Peyer's patch (tissue), 4 donors: ENCODE measurements at regions not wholly inside any gene's neighbourhood (a gene's known extent, or its start where the extent isn't known, plus 50 kb on each side); places are given as distances from the start of the nearest gene placed in this dataset.

Experiments
- DNase-seq, 3 donors: peaks; one replicate each; pipeline ENCODE4 v3.0.0-alpha.2; 2017 to 2019
- H3K27ac ChIP-seq, 4 donors: fragments of 200-600 bp; sonication (generic); one replicate each; pipeline ENCODE4 v1.5.1; 2016 to 2019
- H3K27me3 ChIP-seq, 2 donors: fragments of 200-600 bp; sonication (generic); one replicate each; pipeline ENCODE4 v1.5.1; 2019
- H3K36me3 ChIP-seq, 3 donors: fragments of 200-600 bp; sonication (generic); one replicate each; pipeline ENCODE4 v1.5.1; 2016 to 2019
- H3K4me1 ChIP-seq, 4 donors: fragments of 200-600 bp; sonication (generic); one replicate each; pipeline ENCODE4 v1.5.1; 2016 to 2019
- H3K4me3 ChIP-seq, 4 donors: fragments of 200-600 bp; sonication (generic); 1 replicate in 3 of 4; 2 replicates in 1 of 4; pipeline ENCODE4 v1.5.1; 2016 to 2019; ENCODE audit warnings: mild to moderate bottlenecking in 1 of 4
- H3K9me3 ChIP-seq, 4 donors: fragments of 200-600 bp; sonication (generic); one replicate each; pipeline ENCODE4 v1.5.1; 2016 to 2019; ENCODE audit warnings: mild to moderate bottlenecking in 1 of 4
- POLR2A ChIP-seq, 2 donors: fragments of 450-650 bp; IDR thresholded peaks; one replicate each; pipeline ENCODE4 v1.5.1; 2017; ENCODE audit warnings: antibody characterized with exemption in 2 of 2, mild to moderate bottlenecking in 2 of 2, moderate library complexity in 2 of 2
- TF ChIP-seq, protein P1 (sequence below), 6 experiments: fragments of 450-650 bp in 4 of 6; fragments of 200-600 bp in 2 of 6; sonication (generic) in 1 of 6; IDR thresholded peaks; one replicate each; pipeline ENCODE4 v1.5.1; 2017 to 2019; ENCODE audit warnings: antibody characterized with exemption in 6 of 6, mild to moderate bottlenecking in 3 of 6, moderate library complexity in 1 of 6

DNA sequence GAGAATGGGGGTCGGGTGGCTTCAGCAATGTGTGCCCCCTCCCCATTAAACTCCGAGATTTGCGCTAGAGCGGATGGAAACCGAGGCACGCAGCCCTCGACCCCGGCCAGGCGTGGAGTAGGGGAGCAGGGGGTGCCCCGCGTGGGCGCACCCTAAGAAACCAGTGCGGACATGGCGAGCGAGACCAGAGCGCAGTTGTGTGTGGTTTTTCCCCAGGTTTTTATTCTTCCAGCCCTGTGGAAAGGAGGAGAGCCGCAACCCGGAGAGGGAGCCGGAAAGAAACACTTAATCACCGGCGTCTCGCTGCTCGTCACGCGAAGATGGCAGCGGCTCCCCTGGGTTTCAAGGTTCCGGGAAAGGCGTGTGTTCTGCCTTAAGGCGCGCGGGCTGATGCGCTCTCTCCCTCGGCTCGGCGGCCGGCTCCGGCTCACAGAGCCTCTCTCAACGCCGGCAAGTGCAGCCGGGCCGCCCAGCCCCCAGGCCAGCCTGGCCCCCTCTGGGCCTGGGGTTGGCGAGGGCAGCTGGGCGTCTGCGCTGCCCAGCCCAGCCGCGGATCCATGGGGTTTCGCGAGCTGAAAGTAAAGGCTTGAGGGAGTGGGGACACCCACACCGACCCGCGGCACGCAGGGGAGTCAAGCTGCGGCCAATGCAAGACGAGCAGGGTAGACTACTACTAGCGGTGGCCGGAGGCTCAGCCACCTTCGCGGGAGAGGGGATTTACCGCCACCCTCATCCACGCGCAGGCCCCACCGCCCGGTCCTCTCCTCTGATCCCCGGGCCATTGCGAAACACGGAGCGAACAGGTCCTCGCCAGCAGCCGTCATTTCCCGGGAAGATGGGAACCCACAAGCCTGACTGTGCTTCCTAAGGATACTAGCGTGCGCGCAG is 74.0 kb upstream of the BCOR start:
- Histone ChIP-seq H3K27me3 (no peaks in the 10 kb centered on the region), H3K27ac (peak overlapping the region; percentile 91 to 100 (median 99)), H3K36me3 (no peaks in the 10 kb centered on the region), H3K9me3 (no peaks in the 10 kb centered on the region), H3K4me1 (peaks cover 0 to 34% (median 0%) of the 10 kb centered on the region in 4 donors), H3K4me3 (peak overlapping the region; percentile 43 to 56 (median 51))
- TF ChIP-seq, protein P1, sequence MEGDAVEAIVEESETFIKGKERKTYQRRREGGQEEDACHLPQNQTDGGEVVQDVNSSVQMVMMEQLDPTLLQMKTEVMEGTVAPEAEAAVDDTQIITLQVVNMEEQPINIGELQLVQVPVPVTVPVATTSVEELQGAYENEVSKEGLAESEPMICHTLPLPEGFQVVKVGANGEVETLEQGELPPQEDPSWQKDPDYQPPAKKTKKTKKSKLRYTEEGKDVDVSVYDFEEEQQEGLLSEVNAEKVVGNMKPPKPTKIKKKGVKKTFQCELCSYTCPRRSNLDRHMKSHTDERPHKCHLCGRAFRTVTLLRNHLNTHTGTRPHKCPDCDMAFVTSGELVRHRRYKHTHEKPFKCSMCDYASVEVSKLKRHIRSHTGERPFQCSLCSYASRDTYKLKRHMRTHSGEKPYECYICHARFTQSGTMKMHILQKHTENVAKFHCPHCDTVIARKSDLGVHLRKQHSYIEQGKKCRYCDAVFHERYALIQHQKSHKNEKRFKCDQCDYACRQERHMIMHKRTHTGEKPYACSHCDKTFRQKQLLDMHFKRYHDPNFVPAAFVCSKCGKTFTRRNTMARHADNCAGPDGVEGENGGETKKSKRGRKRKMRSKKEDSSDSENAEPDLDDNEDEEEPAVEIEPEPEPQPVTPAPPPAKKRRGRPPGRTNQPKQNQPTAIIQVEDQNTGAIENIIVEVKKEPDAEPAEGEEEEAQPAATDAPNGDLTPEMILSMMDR (IDR thresholded peaks at IDR 0.05) = no peak
- TF ChIP-seq POLR2A (IDR thresholded peaks at IDR 0.05) = no peak
- peak in 1 of 3 donors; percentile 56 for DNase-seq

DNA sequence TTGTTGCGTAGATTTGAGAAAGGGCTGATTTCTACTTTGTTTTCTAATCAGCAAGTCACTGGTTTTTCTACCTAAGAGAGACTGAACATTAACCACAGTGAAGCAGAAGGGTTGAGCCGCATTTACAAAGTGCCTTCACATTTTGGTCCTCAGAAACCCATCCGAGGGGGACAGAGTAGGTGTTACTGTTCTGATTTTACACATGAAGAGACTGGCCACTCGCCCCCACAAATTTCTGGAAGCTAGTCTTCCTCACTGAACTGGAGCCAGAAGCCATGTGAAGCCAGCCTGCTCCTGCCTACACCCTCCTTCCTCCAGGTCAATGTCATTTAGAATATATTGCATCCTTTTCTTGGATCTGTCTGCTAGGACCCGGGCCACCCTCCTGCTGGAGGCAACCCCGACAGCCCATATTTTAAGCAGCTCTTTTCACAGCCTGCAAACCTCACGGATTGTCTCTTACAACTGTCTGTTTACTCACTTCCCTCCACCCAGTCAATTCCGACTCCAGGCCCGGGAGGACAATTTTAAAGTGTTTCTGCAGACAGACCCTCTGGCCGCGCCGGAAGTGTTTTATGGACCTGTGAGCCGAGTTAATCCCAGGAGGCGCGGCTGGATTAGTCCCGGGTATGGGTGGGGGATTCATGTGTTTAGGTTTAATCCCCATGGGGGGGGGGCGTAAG is 73.2 kb upstream of the BCOR start:
- peak overlapping the region; percentile 43 to 56 (median 51) for H3K4me3 ChIP-seq
- peaks cover 0 to 37% (median 0%) of the 10 kb centered on the region in 4 donors for H3K4me1 ChIP-seq
- H3K27ac ChIP-seq = peak overlapping the region; percentile 91 to 100 (median 99)
- TF ChIP-seq, protein P1 (IDR thresholded peaks at IDR 0.05) = no peak
- no peak for TF ChIP-seq POLR2A (IDR thresholded peaks at IDR 0.05)
- H3K36me3 ChIP-seq = no peaks in the 10 kb centered on the region
- H3K9me3 ChIP-seq = no peaks in the 10 kb centered on the region
- no peaks in the 10 kb centered on the region for H3K27me3 ChIP-seq
- DNase-seq = peak in 1 of 3 donors; percentile 52

DNA sequence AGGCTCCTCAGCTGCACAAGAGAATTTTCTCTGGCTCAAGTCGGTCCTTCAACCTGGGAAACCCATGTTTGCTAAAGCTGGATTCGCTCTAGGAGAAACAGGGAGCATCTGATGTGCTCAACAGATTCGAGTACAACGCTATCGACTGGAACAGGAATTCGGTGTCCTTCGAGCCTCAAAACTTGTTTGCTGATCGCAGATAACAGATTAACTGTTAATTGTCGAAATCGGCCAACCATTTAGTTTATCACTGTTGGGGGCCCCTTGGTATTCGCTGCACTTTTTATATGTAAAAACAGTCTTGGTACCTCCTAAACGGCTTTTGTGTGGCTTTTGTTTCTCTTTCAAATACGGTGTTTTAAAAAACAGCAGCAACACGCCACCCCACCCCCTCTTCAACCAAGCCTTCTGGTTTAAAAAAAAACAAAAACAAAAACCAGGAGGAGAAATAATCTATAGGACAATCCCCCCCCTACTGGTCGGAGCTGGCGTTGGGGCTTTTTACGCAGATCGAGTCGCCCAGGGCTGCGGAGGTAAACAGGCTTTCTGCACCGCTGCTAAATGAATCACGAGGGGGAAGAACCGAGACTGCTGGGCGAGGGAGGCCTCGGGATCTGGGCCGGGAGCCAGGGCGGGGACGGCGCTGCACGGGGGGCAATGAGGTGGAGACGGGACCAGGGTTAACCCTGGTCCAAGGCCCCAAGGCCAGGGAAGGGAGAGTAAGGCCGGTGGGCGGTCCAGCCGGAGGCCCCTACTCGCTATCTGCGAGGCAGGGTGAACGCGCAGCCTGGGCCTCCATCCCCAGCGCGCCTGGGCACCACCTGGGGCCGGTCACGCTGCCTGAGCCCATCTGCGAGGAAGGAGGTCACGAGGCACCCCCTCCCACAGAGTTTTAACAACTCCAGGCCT is 71.7 kb upstream of the BCOR start:
- H3K4me1 ChIP-seq = peaks cover 0 to 37% (median 0%) of the 10 kb centered on the region in 4 donors
- H3K9me3 ChIP-seq = no peaks in the 10 kb centered on the region
- peak in 2 of 3 donors; percentile 88 to 93 for DNase-seq
- no peaks in the 10 kb centered on the region for H3K27me3 ChIP-seq
- TF ChIP-seq, protein P1 (IDR thresholded peaks at IDR 0.05) = peak; percentile 21 to 53 (median 46)
- TF ChIP-seq POLR2A (IDR thresholded peaks at IDR 0.05) = no peak
- H3K4me3 ChIP-seq = peak overlapping the region in 2 of 4 donors; percentile 2 to 12
- no peaks in the 10 kb centered on the region for H3K36me3 ChIP-seq
- H3K27ac ChIP-seq = peak overlapping the region; percentile 72 to 100 (median 95)

DNA sequence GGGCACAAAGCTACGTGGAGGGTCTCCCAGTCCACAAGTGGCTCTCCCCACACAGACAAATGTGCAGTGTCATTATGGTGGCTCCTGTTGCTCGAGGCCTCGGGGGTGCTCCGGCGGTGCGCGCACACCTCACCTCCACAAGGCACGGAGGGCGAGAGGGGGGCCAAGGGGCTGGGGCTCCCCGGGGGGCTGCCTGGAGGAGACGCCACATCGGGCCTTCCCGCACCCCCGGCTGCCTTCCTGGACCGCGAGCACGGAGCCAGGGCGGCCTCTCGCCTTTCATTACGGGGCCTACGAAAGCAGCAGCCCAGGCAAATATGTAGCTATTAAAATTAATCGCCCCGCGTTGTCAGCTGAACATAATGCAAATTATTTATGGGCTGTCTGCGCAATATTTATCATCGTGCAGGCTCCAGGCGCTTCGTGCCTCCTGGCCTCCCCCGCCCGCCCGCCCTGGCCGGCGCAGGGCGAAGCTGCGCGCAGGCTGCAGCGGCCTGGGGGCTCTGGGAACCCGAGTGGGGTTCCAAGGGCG is 70.8 kb upstream of the BCOR start:
- no peaks in the 10 kb centered on the region for H3K36me3 ChIP-seq
- DNase-seq = peak in 1 of 3 donors; percentile 45
- no peaks in the 10 kb centered on the region for H3K27me3 ChIP-seq
- no peak overlapping the region for H3K4me3 ChIP-seq
- peak overlapping the region in 2 of 4 donors; percentile 28 to 91 for H3K27ac ChIP-seq
- no peaks in the 10 kb centered on the region for H3K9me3 ChIP-seq
- H3K4me1 ChIP-seq = peaks cover 0 to 28% (median 0%) of the 10 kb centered on the region in 4 donors
- TF ChIP-seq, protein P1 (IDR thresholded peaks at IDR 0.05) = no peak
- no peak for TF ChIP-seq POLR2A (IDR thresholded peaks at IDR 0.05)
